Osteoblast (primary cell): ENCODE measurements at regions not wholly inside any gene's neighbourhood (a gene's known extent, or its start where the extent isn't known, plus 50 kb on each side); places are given as distances from the start of the nearest gene placed in this dataset.

Source experiments
- DNase-seq: peaks from one replicate; pipeline ENCODE4 v3.0.0; 2011; ENCODE audit warnings: low spot score, mixed read lengths; ENCODE audit not compliant: insufficient read length; ENCODE audit errors: missing footprints
- H2AFZ ChIP-seq: 2 replicates; pipeline ENCODE4 v1.6.0; 2011; ENCODE audit warnings: mild to moderate bottlenecking, low read length
- H3K27ac ChIP-seq: 2 replicates; pipeline ENCODE4 v1.5.1; 2011; ENCODE audit warnings: mild to moderate bottlenecking, low read depth, low read length, moderate library complexity
- H3K27me3 ChIP-seq: 2 replicates; pipeline ENCODE4 v1.6.0; 2012; ENCODE audit warnings: mild to moderate bottlenecking, control low read depth, inconsistent platforms, low read length, moderate library complexity; ENCODE audit not compliant: insufficient read depth
- H3K36me3 ChIP-seq: 2 replicates; pipeline ENCODE4 v1.5.1; 2011; ENCODE audit warnings: mild to moderate bottlenecking, low read length, control low read depth, moderate library complexity; ENCODE audit not compliant: insufficient read depth
- H3K4me1 ChIP-seq: 2 replicates; pipeline ENCODE4 v1.5.1; 2011; ENCODE audit warnings: mild to moderate bottlenecking, low read length, control low read depth, moderate library complexity; ENCODE audit not compliant: insufficient read depth
- H3K4me2 ChIP-seq: 2 replicates; pipeline ENCODE4 v1.6.0; 2011; ENCODE audit warnings: mild to moderate bottlenecking, low read length; ENCODE audit not compliant: insufficient read depth
- H3K4me3 ChIP-seq: fragments of 200-600 bp; sonication (generic); 3 replicates; pipeline ENCODE4 v1.5.1; 2012; ENCODE audit warnings: mild to moderate bottlenecking, low read length, inconsistent platforms; ENCODE audit not compliant: insufficient read depth
- H3K79me2 ChIP-seq: 2 replicates; pipeline ENCODE4 v1.6.0; 2012; ENCODE audit warnings: mild to moderate bottlenecking, low read length, control low read depth, inconsistent platforms; ENCODE audit not compliant: insufficient read depth
- H3K9me3 ChIP-seq: 2 replicates; pipeline ENCODE4 v1.5.1; 2011; ENCODE audit warnings: low read depth, low read length, control low read depth
- H4K20me1 ChIP-seq: 2 replicates; pipeline ENCODE4 v1.6.0; 2012; ENCODE audit warnings: mild to moderate bottlenecking, low read length, control low read depth; ENCODE audit not compliant: insufficient read depth
- CTCF ChIP-seq: IDR thresholded peaks from 2 replicates; pipeline ENCODE4 v1.5.1; 2011; ENCODE audit warnings: mild to moderate bottlenecking, low read depth, low read length, moderate library complexity; ENCODE audit errors: extremely low read depth

GRCh38 chr3:193998628-193999195, 137.2 kb upstream of the HES1 start:
- peaks cover 30% of the 10 kb centered on the region for H3K27me3 ChIP-seq
- DNase-seq: no peak
- no peak overlapping the region for H2AFZ ChIP-seq
- no peaks in the 10 kb centered on the region for H4K20me1 ChIP-seq
- no peak overlapping the region for H3K4me3 ChIP-seq
- peaks cover 19% of the 10 kb centered on the region for H3K4me1 ChIP-seq
- H3K27ac ChIP-seq: no peak overlapping the region
- no peak for TF ChIP-seq CTCF
- H3K36me3 ChIP-seq: no peaks in the 10 kb centered on the region
- H3K79me2 ChIP-seq: no peaks in the 10 kb centered on the region
- no peak overlapping the region for H3K4me2 ChIP-seq
- no peaks in the 10 kb centered on the region for H3K9me3 ChIP-seq

DNA sequence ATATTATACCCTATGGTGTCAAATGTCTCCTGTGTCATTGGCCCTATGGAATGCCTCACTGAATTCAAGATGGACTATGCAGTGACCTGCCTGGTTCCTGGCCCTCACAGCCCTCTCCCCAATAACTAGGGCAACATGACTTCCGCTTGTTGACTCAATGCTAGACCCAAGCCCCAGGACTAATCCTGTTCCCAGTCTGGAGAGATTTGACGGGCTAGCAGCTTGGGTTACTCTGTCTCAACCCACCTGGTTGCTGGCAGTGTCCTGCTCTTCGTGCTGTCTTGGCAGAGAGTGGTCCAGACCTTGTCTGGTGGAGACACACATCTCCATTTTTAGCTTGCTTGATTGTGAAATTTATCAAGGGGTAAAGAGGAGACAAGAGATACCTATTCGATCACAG, 135.8 kb upstream of the HES1 start:
- Histone ChIP-seq H3K27ac (no peak overlapping the region), H3K36me3 (no peaks in the 10 kb centered on the region), H2AFZ (no peak overlapping the region), H3K4me2 (no peak overlapping the region), H3K4me1 (peaks cover 31% of the 10 kb centered on the region), H3K4me3 (no peak overlapping the region), H4K20me1 (no peaks in the 10 kb centered on the region), H3K79me2 (no peaks in the 10 kb centered on the region), H3K27me3 (peaks cover 23% of the 10 kb centered on the region), H3K9me3 (no peaks in the 10 kb centered on the region)
- TF ChIP-seq CTCF: no peak
- no peak for DNase-seq

GRCh38 chr3:194000712-194001111, 135.2 kb upstream of the HES1 start:
- H3K4me1 ChIP-seq: peaks cover 35% of the 10 kb centered on the region
- H4K20me1 ChIP-seq: no peaks in the 10 kb centered on the region
- H3K4me3 ChIP-seq: no peak overlapping the region
- TF ChIP-seq CTCF: no peak
- no peaks in the 10 kb centered on the region for H3K79me2 ChIP-seq
- DNase-seq: no peak
- H3K36me3 ChIP-seq: no peaks in the 10 kb centered on the region
- no peak overlapping the region for H2AFZ ChIP-seq
- H3K27me3 ChIP-seq: peaks cover 23% of the 10 kb centered on the region
- no peaks in the 10 kb centered on the region for H3K9me3 ChIP-seq
- no peak overlapping the region for H3K4me2 ChIP-seq
- H3K27ac ChIP-seq: no peak overlapping the region

DNA sequence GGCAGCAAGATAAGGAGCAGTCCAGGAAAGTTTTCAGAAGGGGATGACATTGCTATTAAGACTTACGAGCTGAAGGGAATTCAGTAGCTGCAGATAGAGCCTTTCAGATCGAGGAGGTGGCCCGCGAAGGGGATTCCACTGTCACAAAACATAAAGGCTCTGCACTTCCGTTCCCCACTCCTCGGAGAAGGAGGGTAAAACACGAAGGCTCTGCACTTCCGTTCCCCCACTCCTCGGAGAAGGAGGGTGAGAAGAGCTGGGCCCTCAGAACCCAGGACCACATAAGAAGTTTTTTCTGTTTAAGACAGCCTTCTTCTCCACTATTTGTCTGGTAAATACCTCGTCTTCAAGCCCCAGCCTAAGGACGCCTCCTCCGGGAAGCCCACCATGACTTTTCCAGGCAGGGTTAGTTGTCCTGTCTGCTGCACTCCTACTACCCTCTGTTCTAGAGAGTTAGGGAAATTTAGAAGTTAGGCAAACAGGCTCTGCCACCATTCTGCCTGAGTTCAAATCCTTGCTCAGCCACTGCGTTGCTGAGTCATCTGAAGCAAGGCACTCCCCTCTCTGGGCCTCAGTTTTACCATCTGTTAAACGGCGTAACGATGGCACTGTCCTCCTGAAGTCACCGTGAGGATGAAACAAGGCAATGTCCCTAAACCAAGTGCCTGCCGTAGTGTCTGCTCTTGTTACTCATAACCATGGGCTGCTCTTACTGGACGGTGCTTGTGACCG, 134.1 kb upstream of the HES1 start:
- no peak for TF ChIP-seq CTCF
- H3K9me3 ChIP-seq: no peaks in the 10 kb centered on the region
- H3K79me2 ChIP-seq: no peaks in the 10 kb centered on the region
- H4K20me1 ChIP-seq: no peaks in the 10 kb centered on the region
- no peak for DNase-seq
- no peak overlapping the region for H3K4me3 ChIP-seq
- H3K4me2 ChIP-seq: no peak overlapping the region
- no peak overlapping the region for H3K27ac ChIP-seq
- no peak overlapping the region for H2AFZ ChIP-seq
- peaks cover 14% of the 10 kb centered on the region for H3K27me3 ChIP-seq
- H3K4me1 ChIP-seq: peaks cover 35% of the 10 kb centered on the region
- H3K36me3 ChIP-seq: no peaks in the 10 kb centered on the region
